GM19328 (cell line): ENCODE measurements at regions not wholly inside any gene's neighbourhood (a gene's known extent, or its start where the extent isn't known, plus 50 kb on each side); places are given as distances from the start of the nearest gene placed in this dataset.
A peak's percentile ranks its signal among the peaks of the same experiment; 100 is the strongest.

Experiments
- ATAC-seq: cut with Tn5 transposase; IDR thresholded peaks from one replicate; pipeline ENCODE4 v1.9.1; 2021; ENCODE audit warnings: mild to moderate bottlenecking, moderate library complexity; ENCODE audit not compliant: unreplicated experiment

- no peak for ATAC-seq
These were observed 534.6 kb downstream of the PPARGC1A start for GRCh38 chr4:23355258-23355657.

GRCh38 chr4:23353200-23353599, 536.6 kb downstream of the PPARGC1A start:
- ATAC-seq = no peak

- ATAC-seq = peak; percentile 64
These were observed 540.9 kb downstream of the PPARGC1A start for GRCh38 chr4:23348789-23349498.

- no peak for ATAC-seq
These were observed 552.6 kb downstream of the PPARGC1A start for GRCh38 chr4:23337292-23337691.

- ATAC-seq = peak; percentile 83
These were observed 555.6 kb downstream of the PPARGC1A start for GRCh38 chr4:23333946-23334878.

GRCh38 chr4:23333556-23333945, 556.3 kb downstream of the PPARGC1A start:
- ATAC-seq = peak; percentile 3

GRCh38 chr4:23332313-23332712, 557.5 kb downstream of the PPARGC1A start:
- ATAC-seq = no peak

- no peak for ATAC-seq
These were observed 562.7 kb downstream of the PPARGC1A start for GRCh38 chr4:23327120-23327519.

GRCh38 chr4:23324021-23324690, 565.7 kb downstream of the PPARGC1A start:
- ATAC-seq = no peak

GRCh38 chr4:23323436-23323835, 566.4 kb downstream of the PPARGC1A start:
- no peak for ATAC-seq

GRCh38 chr4:23322732-23323131, 567.1 kb downstream of the PPARGC1A start:
- no peak for ATAC-seq

GRCh38 chr4:23320931-23321587, 568.8 kb downstream of the PPARGC1A start:
- ATAC-seq = no peak

- ATAC-seq = no peak
These were observed 577.2 kb downstream of the PPARGC1A start for GRCh38 chr4:23312686-23313085.

- no peak for ATAC-seq
These were observed 577.9 kb downstream of the PPARGC1A start for GRCh38 chr4:23311983-23312382.

GRCh38 chr4:23305026-23305425, 584.8 kb downstream of the PPARGC1A start:
- ATAC-seq = no peak

GRCh38 chr4:23298371-23298770, 591.5 kb downstream of the PPARGC1A start:
- no peak for ATAC-seq

GRCh38 chr4:23297327-23297726, 592.5 kb downstream of the PPARGC1A start:
- no peak for ATAC-seq

GRCh38 chr4:23291139-23291538, 598.4 kb downstream of the GBA3 start:
- no peak for ATAC-seq

GRCh38 chr4:23290656-23291055, 597.9 kb downstream of the GBA3 start:
- ATAC-seq = no peak

GRCh38 chr4:23279377-23279986, 586.7 kb downstream of the GBA3 start:
- ATAC-seq = no peak

GRCh38 chr4:23278845-23279244, 586.1 kb downstream of the GBA3 start:
- no peak for ATAC-seq
